OCI-LY3 (cell line): ENCODE measurements at regions not wholly inside any gene's neighbourhood (a gene's known extent, or its start where the extent isn't known, plus 50 kb on each side); places are given as distances from the start of the nearest gene placed in this dataset.
A peak's percentile ranks its signal among the peaks of the same experiment; 100 is the strongest.

Source experiments
- H2AFZ ChIP-seq: fragments of 200-600, 300-600 bp; shearing (Covaris generic); 2 replicates; pipeline ENCODE4 v1.6.0; 2014; ENCODE audit warnings: antibody characterized with exemption, low read depth, low read length
- H3K27ac ChIP-seq: fragments of 200-600, 300-600 bp; sonication (generic); 2 replicates; pipeline ENCODE4 v1.5.1; 2014; ENCODE audit warnings: mild to moderate bottlenecking, low read length, moderate library complexity, mixed read lengths
- H3K27me3 ChIP-seq: fragments of 200-600, 300-600 bp; sonication (generic); 2 replicates; pipeline ENCODE4 v1.6.1; 2014; ENCODE audit warnings: low read depth, low read length, mixed read lengths
- H3K36me3 ChIP-seq: fragments of 200-600, 300-600 bp; sonication (generic); replicated peaks from 2 replicates; pipeline ENCODE3; 2014; ENCODE audit warnings: low read depth, low read length, mixed read lengths
- H3K4me1 ChIP-seq: fragments of 300-600, 200-600 bp; sonication (generic); 2 replicates; pipeline ENCODE4 v1.6.1; 2014; ENCODE audit warnings: low read length, mixed read lengths
- H3K4me2 ChIP-seq: fragments of 200-600, 300-600 bp; sonication (generic); 2 replicates; pipeline ENCODE4 v1.6.1; 2014; ENCODE audit warnings: low read length, mixed read lengths
- H3K4me3 ChIP-seq: fragments of 300-600, 200-600 bp; sonication (generic); 2 replicates; pipeline ENCODE4 v1.5.1; 2014; ENCODE audit warnings: antibody characterized with exemption, mild to moderate bottlenecking, low read length, moderate library complexity
- H3K79me2 ChIP-seq: fragments of 300-600, 200-600 bp; shearing (Covaris generic); 2 replicates; pipeline ENCODE4 v1.6.1; 2014; ENCODE audit warnings: mild to moderate bottlenecking, low read length, mixed read lengths
- H3K9ac ChIP-seq: fragments of 300-600, 200-600 bp; shearing (Covaris generic); 2 replicates; pipeline ENCODE4 v1.6.0; 2014; ENCODE audit warnings: mild to moderate bottlenecking, low read length, moderate library complexity
- H3K9me3 ChIP-seq: fragments of 200-600, 300-600 bp; shearing (Covaris generic); 2 replicates; pipeline ENCODE4 v1.6.1; 2014; ENCODE audit warnings: low read length, mixed read lengths; ENCODE audit not compliant: insufficient read depth
- H4K20me1 ChIP-seq: fragments of 200-600, 300-600 bp; sonication (generic); 2 replicates; pipeline ENCODE4 v1.6.1; 2016; ENCODE audit warnings: low read length, mixed read lengths; ENCODE audit not compliant: insufficient read depth
- CTCF ChIP-seq: fragments of 200-600, 300-600 bp; sonication (generic); IDR thresholded peaks from 2 replicates; pipeline ENCODE4 v1.5.1; 2014; ENCODE audit warnings: antibody characterized with exemption, low read length, low read depth
- EZH2phosphoT487 ChIP-seq: fragments of 200-600 bp; shearing (Covaris generic); IDR thresholded peaks from 2 replicates; pipeline ENCODE4 v1.6.1; 2018; ENCODE audit warnings: antibody characterized with exemption, mixed run types, low read depth

DNA sequence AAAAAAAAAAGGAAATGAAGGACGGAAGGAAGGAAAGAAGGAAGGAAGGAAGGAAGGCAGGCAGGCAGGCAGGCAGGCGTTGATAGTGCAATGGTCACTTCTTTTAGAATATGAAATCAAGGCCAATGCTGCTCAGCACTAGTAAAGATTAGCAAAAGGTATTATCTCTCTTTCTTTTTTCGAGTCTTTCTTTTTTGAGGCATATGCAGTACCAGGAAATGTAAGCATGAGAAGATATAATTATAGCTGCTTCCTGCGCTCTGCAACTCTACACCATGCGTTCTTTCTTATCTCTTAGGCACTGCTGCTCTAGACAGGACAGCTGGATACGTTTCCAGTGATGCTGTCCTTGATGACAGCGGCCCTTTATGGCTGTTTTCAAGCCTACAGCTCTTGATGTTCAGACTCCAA is 1512.5 kb upstream of the B3GALT2 start:
- no peak for TF ChIP-seq CTCF
- TF ChIP-seq EZH2phosphoT487 = no peak
- Histone ChIP-seq H3K27ac (no peak overlapping the region), H4K20me1 (no peaks in the 10 kb centered on the region), H3K4me1 (no peaks in the 10 kb centered on the region), H3K36me3 (no peaks in the 10 kb centered on the region), H3K4me2 (no peak overlapping the region), H2AFZ (peak overlapping the region; percentile 37; the same call in 1 of the 2 replicates), H3K9ac (no peak overlapping the region), H3K9me3 (no peaks in the 10 kb centered on the region), H3K4me3 (no peak overlapping the region), H3K79me2 (no peaks in the 10 kb centered on the region), H3K27me3 (no peaks in the 10 kb centered on the region)

GRCh38 chr1:194693244-194693643 is 1506.8 kb upstream of the B3GALT2 start:
- H3K4me1 ChIP-seq = no peaks in the 10 kb centered on the region
- no peak overlapping the region for H3K9ac ChIP-seq
- H3K27me3 ChIP-seq = no peaks in the 10 kb centered on the region
- no peak for TF ChIP-seq CTCF
- no peak for TF ChIP-seq EZH2phosphoT487
- H3K4me3 ChIP-seq = no peak overlapping the region
- no peaks in the 10 kb centered on the region for H3K36me3 ChIP-seq
- H3K27ac ChIP-seq = no peak overlapping the region
- no peaks in the 10 kb centered on the region for H3K79me2 ChIP-seq
- no peaks in the 10 kb centered on the region for H4K20me1 ChIP-seq
- H3K9me3 ChIP-seq = no peaks in the 10 kb centered on the region
- no peak overlapping the region for H3K4me2 ChIP-seq
- H2AFZ ChIP-seq = 0 out of 2 replicates have a peak overlapping the region, but pooled peaks have one; percentile 14

GRCh38 chr1:194684636-194685035 is 1498.2 kb upstream of the B3GALT2 start:
- Histone ChIP-seq H2AFZ (no peak overlapping the region), H4K20me1 (no peaks in the 10 kb centered on the region), H3K9me3 (no peaks in the 10 kb centered on the region), H3K27ac (no peak overlapping the region), H3K79me2 (no peaks in the 10 kb centered on the region), H3K4me1 (peaks cover 6% of the 10 kb centered on the region), H3K9ac (no peak overlapping the region), H3K27me3 (no peaks in the 10 kb centered on the region), H3K36me3 (no peaks in the 10 kb centered on the region), H3K4me2 (no peak overlapping the region), H3K4me3 (no peak overlapping the region)
- no peak for TF ChIP-seq EZH2phosphoT487
- TF ChIP-seq CTCF = no peak

DNA sequence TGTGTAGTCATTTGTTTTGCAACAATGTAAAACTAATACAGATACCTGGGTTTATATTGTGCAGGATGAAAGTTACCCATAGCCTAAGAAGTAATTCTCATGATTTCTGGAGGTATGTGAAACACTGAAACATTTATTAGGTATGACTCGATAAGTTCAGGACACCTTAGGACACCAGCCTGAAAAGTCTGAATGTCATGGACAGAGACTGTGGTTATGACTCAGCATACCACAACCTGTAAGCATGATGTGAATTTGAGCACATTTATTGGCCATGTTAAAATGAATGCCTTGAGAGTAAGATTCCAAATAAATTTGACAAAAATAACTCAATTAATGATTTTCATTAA is 1471.7 kb upstream of the B3GALT2 start:
- H3K9ac ChIP-seq = no peak overlapping the region

More for the DNA sequence above, 1471.7 kb upstream of the B3GALT2 start:
- H3K36me3 ChIP-seq = no peaks in the 10 kb centered on the region
- no peaks in the 10 kb centered on the region for H3K4me1 ChIP-seq
- no peak overlapping the region for H3K27ac ChIP-seq
- TF ChIP-seq EZH2phosphoT487 = no peak
- TF ChIP-seq CTCF = no peak
- no peak overlapping the region for H2AFZ ChIP-seq
- no peak overlapping the region for H3K4me2 ChIP-seq
- H3K9me3 ChIP-seq = no peaks in the 10 kb centered on the region
- no peaks in the 10 kb centered on the region for H3K27me3 ChIP-seq
- no peak overlapping the region for H3K4me3 ChIP-seq
- no peaks in the 10 kb centered on the region for H3K79me2 ChIP-seq
- no peaks in the 10 kb centered on the region for H4K20me1 ChIP-seq
